Right lobe of liver (tissue), 6 donors: ENCODE measurements at regions not wholly inside any gene's neighbourhood (a gene's known extent, or its start where the extent isn't known, plus 50 kb on each side); places are given as distances from the start of the nearest gene placed in this dataset.
"Not testable (repeated sequence)": the region's sequence is repeated elsewhere in the genome, so short reads cannot be mapped to it uniquely, and the experiment has no call there.

Experiments
- ATAC-seq, 4 donors: fragments of 200-7000 bp; cut with Tn5 transposase; one replicate each; pipeline ENCODE4 v1.9.1; 2020; ENCODE audit warnings: mild to moderate bottlenecking in 4 of 4, moderate library complexity in 4 of 4
- DNase-seq, 3 donors: peaks; one replicate each; pipeline ENCODE4 v3.0.0-alpha.2; 2020
- H3K27ac ChIP-seq, 3 donors: fragments of 200-600 bp; one replicate each; pipeline ENCODE4 v1.8.0; 2022
- H3K27me3 ChIP-seq, 2 donors: fragments of 200-600 bp; one replicate each; pipeline ENCODE4 v1.8.0; 2022
- H3K36me3 ChIP-seq, 4 donors: fragments of 200-600 bp; sonication (generic) in 1 of 4; one replicate each; pipeline versions ENCODE4 v1.5.1 to v1.8.0; 2017 to 2022; ENCODE audit warnings: control low read depth in 1 of 4
- H3K4me1 ChIP-seq, 4 donors: fragments of 200-600 bp; sonication (generic) in 1 of 4; one replicate each; pipeline versions ENCODE4 v1.5.1 to v1.8.0; 2017 to 2022; ENCODE audit warnings: control low read depth in 1 of 4
- H3K4me3 ChIP-seq, 3 donors: fragments of 200-600 bp; one replicate each; pipeline ENCODE4 v1.8.0; 2022
- H3K9me3 ChIP-seq, 4 donors: fragments of 200-600 bp; sonication (generic) in 1 of 4; one replicate each; pipeline versions ENCODE4 v1.5.1 to v1.8.0; 2017 to 2022; ENCODE audit warnings: control low read depth in 1 of 4
- POLR2A ChIP-seq: fragments of 450-650 bp; IDR thresholded peaks from one replicate; pipeline ENCODE4 v1.6.1; 2017; ENCODE audit warnings: antibody characterized with exemption, mild to moderate bottlenecking
- WGBS: methylation state at CpG from one replicate; pipeline ENCODE4 v1.1.6; 2018; ENCODE audit warnings: low coverage, low lambda C conversion rate; ENCODE audit not compliant: insufficient coverage; ENCODE audit errors: missing lambda C conversion rate; 5-methylcytosine and 5-hydroxymethylcytosine counted together
- intact Hi-C, 2 donors: fragments of 100-400 bp; cut with DNase I; formaldehyde crosslinking; loops; one replicate each; pipeline versions ENCODE4 v1.11.2 to v1.14.1; 2022
- TF ChIP-seq, protein P1 (sequence below), 4 donors: fragments of 200-600 bp in 3 of 4; fragments of 450-650 bp in 1 of 4; IDR thresholded peaks; one replicate each; pipeline versions ENCODE4 v1.5.1 to v1.8.0; 2016 to 2022; ENCODE audit warnings: antibody characterized with exemption in 4 of 4, mild to moderate bottlenecking in 2 of 4
- donor health status: DM: no; HTN: yes; CAD: no.
- donor health status: DM: no; HTN: no; CAD: no.
- donor health status: DM: no; HTN: no; CAD: no.
- donor health status: DM: no; HTN: yes; CAD: no.
- donor health status: DM: no; HTN: yes; CAD: no.

DNA sequence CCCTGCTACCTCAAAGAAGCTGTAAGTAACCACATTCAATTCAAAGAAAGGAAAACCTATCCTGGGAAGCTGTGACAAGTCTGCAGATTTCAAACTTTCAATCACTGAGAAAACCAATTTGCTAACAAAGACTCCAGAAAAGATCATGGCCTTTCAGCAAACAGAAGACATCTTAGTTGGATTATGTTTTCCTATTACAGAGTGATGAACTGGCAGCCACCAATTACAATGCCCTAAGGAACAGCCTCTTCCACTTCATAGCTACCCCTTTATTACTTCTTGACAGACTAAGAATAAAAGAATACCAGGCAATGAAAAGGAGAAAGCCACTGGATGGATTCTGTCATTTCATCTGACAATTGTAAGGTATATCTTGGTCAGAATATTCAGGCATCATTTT lies 128.2 kb upstream of the RASEF start:
- intact Hi-C loops = no loop called here
- DNase-seq = no peak
- TF ChIP-seq, protein P1, sequence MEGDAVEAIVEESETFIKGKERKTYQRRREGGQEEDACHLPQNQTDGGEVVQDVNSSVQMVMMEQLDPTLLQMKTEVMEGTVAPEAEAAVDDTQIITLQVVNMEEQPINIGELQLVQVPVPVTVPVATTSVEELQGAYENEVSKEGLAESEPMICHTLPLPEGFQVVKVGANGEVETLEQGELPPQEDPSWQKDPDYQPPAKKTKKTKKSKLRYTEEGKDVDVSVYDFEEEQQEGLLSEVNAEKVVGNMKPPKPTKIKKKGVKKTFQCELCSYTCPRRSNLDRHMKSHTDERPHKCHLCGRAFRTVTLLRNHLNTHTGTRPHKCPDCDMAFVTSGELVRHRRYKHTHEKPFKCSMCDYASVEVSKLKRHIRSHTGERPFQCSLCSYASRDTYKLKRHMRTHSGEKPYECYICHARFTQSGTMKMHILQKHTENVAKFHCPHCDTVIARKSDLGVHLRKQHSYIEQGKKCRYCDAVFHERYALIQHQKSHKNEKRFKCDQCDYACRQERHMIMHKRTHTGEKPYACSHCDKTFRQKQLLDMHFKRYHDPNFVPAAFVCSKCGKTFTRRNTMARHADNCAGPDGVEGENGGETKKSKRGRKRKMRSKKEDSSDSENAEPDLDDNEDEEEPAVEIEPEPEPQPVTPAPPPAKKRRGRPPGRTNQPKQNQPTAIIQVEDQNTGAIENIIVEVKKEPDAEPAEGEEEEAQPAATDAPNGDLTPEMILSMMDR (IDR thresholded peaks at IDR 0.05) = no peak
- no peak for TF ChIP-seq POLR2A
- H3K27ac ChIP-seq = no peak overlapping the region
- H3K9me3 ChIP-seq = no peaks in the 10 kb centered on the region
- H3K4me3 ChIP-seq = no peak overlapping the region
- no peaks in the 10 kb centered on the region for H3K36me3 ChIP-seq
- H3K4me1 ChIP-seq = no peaks in the 10 kb centered on the region
- no peaks in the 10 kb centered on the region for H3K27me3 ChIP-seq
- ATAC-seq = no peak

DNA sequence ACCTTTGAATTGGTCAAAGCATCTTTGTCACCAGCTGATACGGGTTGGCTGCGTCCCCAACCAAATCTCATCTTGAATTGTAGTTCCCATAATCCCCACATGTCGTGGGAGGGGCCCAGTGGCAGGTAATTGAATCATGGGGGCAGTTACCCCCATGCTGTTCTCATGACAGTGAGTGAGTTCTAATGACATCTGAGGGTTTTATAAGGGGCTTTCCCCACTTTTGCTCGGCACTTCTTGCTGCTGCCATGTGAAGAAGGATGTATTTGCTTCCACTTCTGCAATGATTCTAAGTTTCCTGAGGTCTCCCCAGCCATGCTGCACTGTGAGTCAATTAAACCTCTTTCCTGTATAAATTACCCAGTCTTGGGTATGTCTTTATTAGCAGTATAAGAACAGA lies 126.1 kb upstream of the RASEF start:
- H3K4me1 ChIP-seq, DNase-seq, H3K4me3 ChIP-seq, ATAC-seq, intact Hi-C loops, H3K27me3 ChIP-seq, H3K9me3 ChIP-seq, H3K36me3 ChIP-seq, H3K27ac ChIP-seq: not testable (repeated sequence)
- WGBS = 50% methylated on average over 2 of the region's 4 CpGs

DNA sequence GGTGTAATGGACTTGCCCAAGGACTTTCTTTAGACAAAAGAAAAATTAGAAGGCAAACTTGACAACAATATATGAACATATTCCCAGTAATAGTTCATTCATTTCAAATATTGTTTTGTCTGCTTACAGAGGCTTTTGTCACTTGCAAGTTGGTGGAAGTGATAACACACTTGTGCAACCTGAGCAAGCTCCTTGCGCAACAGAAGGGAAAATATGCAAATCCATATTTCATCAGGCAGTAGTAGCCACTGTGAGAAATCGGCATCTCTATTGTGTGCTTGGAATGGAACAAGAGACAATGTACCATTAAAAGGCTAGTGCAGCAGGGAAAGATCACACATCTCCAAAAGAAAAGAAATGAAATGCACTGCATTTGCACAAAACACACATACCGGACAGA lies 125.3 kb upstream of the RASEF start:
- intact Hi-C loops = no loop called here
- H3K36me3 ChIP-seq = no peaks in the 10 kb centered on the region
- no peaks in the 10 kb centered on the region for H3K27me3 ChIP-seq
- DNase-seq = no peak
- no peak overlapping the region for H3K27ac ChIP-seq
- 40% methylated on average over 2 of the region's 3 CpGs for WGBS
- H3K4me3 ChIP-seq = no peak overlapping the region
- H3K4me1 ChIP-seq = no peaks in the 10 kb centered on the region
- no peak for TF ChIP-seq POLR2A
- TF ChIP-seq, protein P1 (IDR thresholded peaks at IDR 0.05) = no peak
- ATAC-seq = no peak
- no peaks in the 10 kb centered on the region for H3K9me3 ChIP-seq

DNA sequence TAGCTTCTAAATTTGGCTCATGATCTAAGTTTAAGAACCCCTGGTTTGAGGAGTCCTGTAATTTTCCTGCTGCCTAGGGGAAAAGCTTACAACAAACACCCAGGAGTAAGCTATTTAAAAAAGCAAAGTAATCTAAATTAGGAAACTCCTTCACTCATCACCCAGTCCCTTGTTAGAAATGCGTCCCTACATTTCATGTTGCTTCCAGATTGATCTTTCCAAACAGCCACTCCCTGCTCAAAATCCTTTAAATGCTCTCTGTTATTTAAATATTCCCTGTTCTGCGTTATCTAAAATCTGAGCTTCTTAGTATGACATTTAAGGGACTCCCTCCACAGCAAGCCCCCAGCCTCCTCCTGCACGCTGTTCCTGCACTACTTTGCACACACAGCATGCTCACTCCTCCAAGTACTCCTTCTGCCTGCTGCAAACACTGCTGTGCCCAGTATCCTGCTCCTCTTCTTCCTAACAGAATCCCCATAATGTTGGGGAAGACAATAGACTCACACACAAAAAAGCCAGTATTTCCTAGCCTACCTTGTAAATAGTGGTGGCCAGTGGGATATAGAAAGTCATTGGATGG lies 123.3 kb upstream of the RASEF start:
- WGBS = 61% methylated on average over 3 of the region's 3 CpGs
- no peak for TF ChIP-seq POLR2A
- TF ChIP-seq, protein P1 (IDR thresholded peaks at IDR 0.05) = no peak

DNA sequence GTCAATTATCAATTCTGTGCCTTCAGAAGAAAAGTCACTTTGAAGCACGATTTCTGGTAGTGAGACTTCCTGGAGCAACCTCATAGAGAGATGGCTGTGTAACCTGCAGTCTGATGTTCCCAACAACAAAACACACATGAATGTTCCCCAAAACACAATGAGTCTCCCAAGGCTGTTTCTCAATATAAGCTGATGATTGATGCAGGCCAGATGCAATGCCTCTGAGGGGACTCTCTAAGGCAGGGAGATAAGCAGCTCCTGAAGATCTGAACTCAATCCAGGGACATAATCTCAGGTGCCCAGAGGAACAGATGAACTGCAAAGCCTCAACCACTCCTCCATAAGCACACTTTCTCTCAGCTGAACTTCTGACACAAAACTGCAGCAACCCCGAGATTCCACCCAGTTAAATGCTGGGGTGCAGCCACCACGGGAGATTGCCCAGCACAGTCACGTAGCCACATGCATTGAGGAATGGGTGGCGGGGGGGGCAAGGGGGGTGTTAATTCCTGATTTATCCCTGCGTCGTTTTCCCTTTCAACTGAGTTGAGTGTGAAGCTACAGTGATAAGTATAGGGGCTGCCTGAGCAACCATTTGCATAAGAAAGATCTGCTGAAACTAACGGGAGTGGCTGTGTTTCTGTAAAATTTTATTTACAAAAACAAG lies 122.7 kb upstream of the RASEF start:
- intact Hi-C loops = no loop called here
- Histone ChIP-seq H3K27ac (no peak overlapping the region), H3K36me3 (no peaks in the 10 kb centered on the region), H3K4me3 (no peak overlapping the region), H3K27me3 (no peaks in the 10 kb centered on the region), H3K9me3 (no peaks in the 10 kb centered on the region), H3K4me1 (peaks cover 0 to 9% (median under 1%) of the 10 kb centered on the region in 4 donors)
- no peak for ATAC-seq
- no peak for DNase-seq
- TF ChIP-seq, protein P1 (IDR thresholded peaks at IDR 0.05) = no peak
- no peak for TF ChIP-seq POLR2A
- WGBS = 31% methylated on average over 3 of the region's 8 CpGs

More for the DNA sequence above, 123.3 kb upstream of the RASEF start:
- no peaks in the 10 kb centered on the region for H3K27me3 ChIP-seq
- ATAC-seq = no peak
- H3K36me3 ChIP-seq = no peaks in the 10 kb centered on the region
- no peaks in the 10 kb centered on the region for H3K9me3 ChIP-seq
- H3K4me3 ChIP-seq = no peak overlapping the region
- peaks cover 0 to 9% (median under 1%) of the 10 kb centered on the region in 4 donors for H3K4me1 ChIP-seq
- intact Hi-C loops = no loop called here
- no peak overlapping the region for H3K27ac ChIP-seq
- no peak for DNase-seq
